IMR-90 (cell line): ENCODE measurements at regions not wholly inside any gene's neighbourhood (a gene's known extent, or its start where the extent isn't known, plus 50 kb on each side); places are given as distances from the start of the nearest gene placed in this dataset.

Source experiments
- BHLHE40 ChIP-seq: fragments of 150-350 bp; IDR thresholded peaks from 2 replicates; pipeline ENCODE4 v1.6.1; 2016; ENCODE audit warnings: mild to moderate bottlenecking, low read depth, low read length
- CTCF ChIP-seq: conservative IDR thresholded peaks from 2 replicates; pipeline ENCODE4 v1.5.1; 2012; ENCODE audit warnings: mild to moderate bottlenecking, low read depth, low read length, improper control_type of control experiment
- MAFK ChIP-seq: IDR thresholded peaks from 2 replicates; pipeline ENCODE4 v1.6.1; 2012; ENCODE audit warnings: low read depth, low read length, improper control_type of control experiment
- MAZ ChIP-seq: IDR thresholded peaks from 2 replicates; pipeline ENCODE4 v1.6.1; 2012; ENCODE audit warnings: low read depth, mild to moderate bottlenecking, low read length, improper control_type of control experiment, moderate library complexity, borderline replicate concordance
- POLR2A ChIP-seq: IDR thresholded peaks from 2 replicates; pipeline ENCODE4 v1.6.1; 2012; ENCODE audit warnings: mild to moderate bottlenecking, low read depth, low read length
- RAD21 ChIP-seq: IDR thresholded peaks from 2 replicates; pipeline ENCODE4 v1.6.1; 2012; ENCODE audit warnings: low read length, improper control_type of control experiment
- RCOR1 ChIP-seq: IDR thresholded peaks from 2 replicates; pipeline ENCODE4 v1.6.1; 2012; ENCODE audit warnings: mild to moderate bottlenecking, low read length, improper control_type of control experiment; ENCODE audit not compliant: insufficient replicate concordance
- RFX5 ChIP-seq: IDR thresholded peaks from 2 replicates; pipeline ENCODE4 v1.8.0; 2012; ENCODE audit warnings: low read depth, mild to moderate bottlenecking, low read length, moderate library complexity
- SMC3 ChIP-seq: fragments of 150-350 bp; IDR thresholded peaks from 2 replicates; pipeline ENCODE4 v1.6.1; 2016; ENCODE audit warnings: low read depth, mild to moderate bottlenecking, antibody characterized with exemption, low read length, moderate library complexity
- USF2 ChIP-seq: fragments of 150-350 bp; IDR thresholded peaks from 2 replicates; pipeline ENCODE4 v1.6.1; 2017; ENCODE audit warnings: mild to moderate bottlenecking, antibody characterized with exemption, low read length, low read depth

GRCh38 chr15:95850837-95851236, 479.7 kb upstream of the NR2F2 start:
- TF ChIP-seq MAFK (no peak), CTCF (no peak), POLR2A (no peak), SMC3 (no peak), USF2 (no peak), MAZ (no peak), RAD21 (no peak), BHLHE40 (no peak), RFX5 (no peak), RCOR1 (no peak)
